ENCODE measurements at regions not wholly inside any gene's neighbourhood (a gene's known extent, or its start where the extent isn't known, plus 50 kb on each side); places are given as distances from the start of the nearest gene placed in this dataset.

GRCh38 chr13:78177306-78177705 lies 258.7 kb upstream of the EDNRB start:
- no peaks in the 10 kb centered on the region for H3K4me1 Mint-ChIP-seq
- H2AFZ ChIP-seq (ENCODE audit: insufficient read depth, low read depth, low read length, poor library complexity, severe bottlenecking), result no peak overlapping the region
- H3K4me3 Mint-ChIP-seq, result no peak overlapping the region
- no peak overlapping the region for H3K27ac Mint-ChIP-seq
- no peak overlapping the region for H3K27ac ChIP-seq (ENCODE audit: low read depth in 1 of 2, low read length in 2 of 2)
- DNase-seq, result no peak
- H3K4me2 ChIP-seq (replicated peaks; ENCODE audit: extremely low read depth, low read length, poor library complexity, severe bottlenecking), result no peak overlapping the region
- no peaks in the 10 kb centered on the region for H3K36me3 Mint-ChIP-seq
- no CpG with 5 or more reads among the region's 1 CpG for WGBS (ENCODE audit: insufficient coverage)
- no peaks in the 10 kb centered on the region for H3K9me3 ChIP-seq (replicated peaks in 1 of 2; ENCODE audit: control insufficient read depth in 1 of 2, insufficient read depth in 1 of 2, low read length in 2 of 2)
- no peak overlapping the region for H3K4me3 ChIP-seq (replicated peaks in 1 of 3; ENCODE audit: low read depth in 2 of 3, low read length in 3 of 3)
- H3K27me3 Mint-ChIP-seq (ENCODE audit: low read depth in 3 of 3), result peaks cover 0 to 4% (median 0%) of the 10 kb centered on the region in 3 donors
- no peaks in the 10 kb centered on the region for H3K27me3 ChIP-seq (ENCODE audit: control insufficient read depth in 2 of 2, insufficient read depth in 2 of 2, low read length in 2 of 2)
- no peak for TF ChIP-seq CTCF (IDR thresholded peaks at IDR 0.05)
- no peaks in the 10 kb centered on the region for H3K36me3 ChIP-seq (replicated peaks in 1 of 2; ENCODE audit: control insufficient read depth in 1 of 2, insufficient read depth in 2 of 2, low read length in 2 of 2)
- H3K79me2 ChIP-seq (ENCODE audit: insufficient read depth, low read length), result no peaks in the 10 kb centered on the region
- H4K20me1 ChIP-seq (ENCODE audit: insufficient read depth, low read length), result no peaks in the 10 kb centered on the region
- H3K4me1 ChIP-seq (ENCODE audit: control insufficient read depth in 1 of 2, insufficient read depth in 2 of 2, low read length in 2 of 2), result no peaks in the 10 kb centered on the region
- no peak overlapping the region for H3K9ac ChIP-seq (ENCODE audit: insufficient read depth, low read length, poor library complexity, severe bottlenecking)
- peaks cover 0 to 12% (median 6%) of the 10 kb centered on the region in 7 donors for H3K9me3 Mint-ChIP-seq
- intact Hi-C loops (cut with micrococcal nuclease), result no loop called here

GRCh38 chr13:78176880-78177279 lies 258.2 kb upstream of the EDNRB start:
- DNase-seq, result no peak
- no peak for TF ChIP-seq CTCF (IDR thresholded peaks at IDR 0.05)
- H3K9me3 Mint-ChIP-seq, result peaks cover 0 to 12% (median 6%) of the 10 kb centered on the region in 7 donors
- no peaks in the 10 kb centered on the region for H3K4me1 Mint-ChIP-seq
- H3K27me3 ChIP-seq (ENCODE audit: control insufficient read depth in 2 of 2, insufficient read depth in 2 of 2, low read length in 2 of 2), result no peaks in the 10 kb centered on the region
- H4K20me1 ChIP-seq (ENCODE audit: insufficient read depth, low read length), result no peaks in the 10 kb centered on the region
- H3K27me3 Mint-ChIP-seq (ENCODE audit: low read depth in 3 of 3), result peaks cover 0 to 4% (median 0%) of the 10 kb centered on the region in 3 donors
- no peaks in the 10 kb centered on the region for H3K36me3 ChIP-seq (replicated peaks in 1 of 2; ENCODE audit: control insufficient read depth in 1 of 2, insufficient read depth in 2 of 2, low read length in 2 of 2)
- H3K27ac Mint-ChIP-seq, result peak overlapping the region in 1 of 7 donors; percentile 51
- H3K4me1 ChIP-seq (ENCODE audit: control insufficient read depth in 1 of 2, insufficient read depth in 2 of 2, low read length in 2 of 2), result no peaks in the 10 kb centered on the region
- no peaks in the 10 kb centered on the region for H3K9me3 ChIP-seq (replicated peaks in 1 of 2; ENCODE audit: control insufficient read depth in 1 of 2, insufficient read depth in 1 of 2, low read length in 2 of 2)
- no peak overlapping the region for H3K27ac ChIP-seq (ENCODE audit: low read depth in 1 of 2, low read length in 2 of 2)
- intact Hi-C loops (cut with micrococcal nuclease), result no loop called here
- 71% methylated on average over 1 of the region's 2 CpGs for WGBS (ENCODE audit: insufficient coverage)
- no peak overlapping the region for H3K4me2 ChIP-seq (replicated peaks; ENCODE audit: extremely low read depth, low read length, poor library complexity, severe bottlenecking)
- no peak overlapping the region for H2AFZ ChIP-seq (ENCODE audit: insufficient read depth, low read depth, low read length, poor library complexity, severe bottlenecking)
- H3K79me2 ChIP-seq (ENCODE audit: insufficient read depth, low read length), result no peaks in the 10 kb centered on the region
- H3K9ac ChIP-seq (ENCODE audit: insufficient read depth, low read length, poor library complexity, severe bottlenecking), result no peak overlapping the region
- no peak overlapping the region for H3K4me3 Mint-ChIP-seq
- no peaks in the 10 kb centered on the region for H3K36me3 Mint-ChIP-seq
- no peak overlapping the region for H3K4me3 ChIP-seq (replicated peaks in 1 of 3; ENCODE audit: low read depth in 2 of 3, low read length in 3 of 3)
